Muscle layer of duodenum (tissue), 2 donors: ENCODE measurements at regions not wholly inside any gene's neighbourhood (a gene's known extent, or its start where the extent isn't known, plus 50 kb on each side); places are given as distances from the start of the nearest gene placed in this dataset.

Source experiments
- H3K27ac ChIP-seq: one replicate; pipeline ENCODE4 v1.7.0; 2013; ENCODE audit warnings: mild to moderate bottlenecking, low read length
- H3K27me3 ChIP-seq: one replicate; pipeline ENCODE4 v1.7.0; 2013; ENCODE audit warnings: low read depth, mild to moderate bottlenecking, control low read depth, low read length
- H3K36me3 ChIP-seq, 2 donors: one replicate each; pipeline ENCODE4 v1.7.0; 2013; ENCODE audit warnings: low read length in 2 of 2, control low read depth in 1 of 2, mild to moderate bottlenecking in 1 of 2; ENCODE audit not compliant: insufficient read depth in 2 of 2, control insufficient read depth in 1 of 2
- H3K4me1 ChIP-seq, 2 donors: one replicate each; pipeline ENCODE4 v1.7.0; 2013; ENCODE audit warnings: low read length in 2 of 2, mild to moderate bottlenecking in 2 of 2, control low read depth in 1 of 2, moderate library complexity in 1 of 2; ENCODE audit not compliant: insufficient read depth in 2 of 2, control insufficient read depth in 1 of 2
- H3K4me3 ChIP-seq, 2 donors: one replicate each; pipeline ENCODE4 v1.7.0; 2013; ENCODE audit warnings: low read length in 2 of 2, low read depth in 1 of 2, mild to moderate bottlenecking in 1 of 2
- H3K9me3 ChIP-seq, 2 donors: one replicate each; pipeline ENCODE4 v1.7.0; 2013; ENCODE audit warnings: low read length in 2 of 2, control low read depth in 1 of 2, mild to moderate bottlenecking in 1 of 2; ENCODE audit not compliant: control insufficient read depth in 1 of 2
- donor health status: healthy.

- Histone ChIP-seq H3K36me3 (no peaks in the 10 kb centered on the region), H3K27ac (no peak overlapping the region), H3K4me1 (no peaks in the 10 kb centered on the region), H3K9me3 (no peaks in the 10 kb centered on the region), H3K27me3 (no peaks in the 10 kb centered on the region), H3K4me3 (no peak overlapping the region)
These were observed 64.8 kb upstream of the TMEM260 start for GRCh38 chr14:56514663-56515371.

- Histone ChIP-seq H3K4me3 (no peak overlapping the region), H3K36me3 (no peaks in the 10 kb centered on the region), H3K27ac (no peak overlapping the region), H3K27me3 (no peaks in the 10 kb centered on the region), H3K4me1 (no peaks in the 10 kb centered on the region), H3K9me3 (no peaks in the 10 kb centered on the region)
These were observed 63.9 kb upstream of the TMEM260 start for GRCh38 chr14:56515739-56516138.

GRCh38 chr14:56522403-56522802 is 57.2 kb upstream of the TMEM260 start:
- Histone ChIP-seq H3K27ac (no peak overlapping the region), H3K4me3 (no peak overlapping the region), H3K36me3 (no peaks in the 10 kb centered on the region), H3K9me3 (no peaks in the 10 kb centered on the region), H3K4me1 (no peaks in the 10 kb centered on the region), H3K27me3 (no peaks in the 10 kb centered on the region)

GRCh38 chr14:56524971-56525677 is 54.5 kb upstream of the TMEM260 start:
- Histone ChIP-seq H3K27ac (no peak overlapping the region), H3K4me1 (no peaks in the 10 kb centered on the region), H3K27me3 (no peaks in the 10 kb centered on the region), H3K4me3 (no peak overlapping the region), H3K9me3 (no peaks in the 10 kb centered on the region), H3K36me3 (no peaks in the 10 kb centered on the region)

- Histone ChIP-seq H3K27ac (no peak overlapping the region), H3K36me3 (no peaks in the 10 kb centered on the region), H3K4me3 (no peak overlapping the region), H3K27me3 (no peaks in the 10 kb centered on the region), H3K4me1 (no peaks in the 10 kb centered on the region), H3K9me3 (no peaks in the 10 kb centered on the region)
These were observed 50.7 kb upstream of the TMEM260 start for GRCh38 chr14:56528927-56529326.
